OCI-LY1 (cell line): ENCODE measurements at regions not wholly inside any gene's neighbourhood (a gene's known extent, or its start where the extent isn't known, plus 50 kb on each side); places are given as distances from the start of the nearest gene placed in this dataset.
A peak's percentile ranks its signal among the peaks of the same experiment; 100 is the strongest.

Source experiments
- H2AFZ ChIP-seq: fragments of 200-600 bp; sonication (generic), shearing (Covaris generic); 2 replicates; pipeline ENCODE4 v1.6.0; 2014; ENCODE audit warnings: antibody characterized with exemption, mild to moderate bottlenecking, low read length
- H3F3A ChIP-seq: fragments of 200-600 bp; sonication (generic), shearing (Covaris generic); 2 replicates; pipeline ENCODE4 v1.6.0; 2014; ENCODE audit warnings: mild to moderate bottlenecking, antibody characterized with exemption, low read length, moderate library complexity; ENCODE audit not compliant: insufficient read depth
- H3K27ac ChIP-seq: fragments of 200-600 bp; sonication (generic); 2 replicates; pipeline ENCODE4 v1.5.1; 2014; ENCODE audit warnings: low read length, mixed run types, mild to moderate bottlenecking, low read depth; ENCODE audit not compliant: poor library complexity, severe bottlenecking
- H3K27me3 ChIP-seq: fragments of 200-600 bp; sonication (generic); 2 replicates; pipeline ENCODE4 v1.6.0; 2014; ENCODE audit warnings: antibody characterized with exemption, mild to moderate bottlenecking, low read length, moderate library complexity; ENCODE audit not compliant: insufficient read depth
- H3K36me3 ChIP-seq: fragments of 200-600 bp; sonication (generic); 2 replicates; pipeline ENCODE4 v1.6.1; 2014; ENCODE audit warnings: mild to moderate bottlenecking, antibody characterized with exemption, low read length, moderate library complexity, mixed read lengths; ENCODE audit not compliant: insufficient read depth
- H3K4me1 ChIP-seq: fragments of 200-600 bp; sonication (generic); 2 replicates; pipeline ENCODE4 v1.5.1; 2014; ENCODE audit warnings: mild to moderate bottlenecking, low read length, moderate library complexity; ENCODE audit not compliant: insufficient read depth, severe bottlenecking
- H3K4me2 ChIP-seq: fragments of 200-600 bp; sonication (generic), shearing (Covaris generic); 2 replicates; pipeline ENCODE4 v1.6.1; 2014; ENCODE audit warnings: low read length
- H3K4me3 ChIP-seq: fragments of 200-600 bp; sonication (generic); 2 replicates; pipeline ENCODE4 v1.5.1; 2014; ENCODE audit warnings: low read length, low read depth, mild to moderate bottlenecking, mixed read lengths; ENCODE audit not compliant: poor library complexity, severe bottlenecking
- H3K79me2 ChIP-seq: fragments of 200-600 bp; shearing (Covaris generic); 2 replicates; pipeline ENCODE4 v1.6.1; 2016; ENCODE audit warnings: mixed run types, low read length, mixed read lengths; ENCODE audit not compliant: insufficient read depth
- H3K9ac ChIP-seq: fragments of 200-600 bp; sonication (generic), shearing (Covaris generic); 2 replicates; pipeline ENCODE4 v1.6.1; 2014; ENCODE audit warnings: mild to moderate bottlenecking, low read length, mixed read lengths
- H3K9me2 ChIP-seq: fragments of 200-600 bp; sonication (generic), shearing (Covaris generic); 2 replicates; pipeline ENCODE4 v1.6.1; 2014; ENCODE audit warnings: low read depth, mild to moderate bottlenecking, low read length, mixed read lengths
- H3K9me3 ChIP-seq: fragments of 200-600 bp; shearing (Covaris generic); 2 replicates; pipeline ENCODE4 v1.6.1; 2014; ENCODE audit warnings: low read length, mixed read lengths
- H4K20me1 ChIP-seq: fragments of 200-600 bp; sonication (generic), shearing (Covaris generic); 2 replicates; pipeline ENCODE4 v1.6.0; 2016; ENCODE audit warnings: mild to moderate bottlenecking, low read length; ENCODE audit not compliant: insufficient read depth
- EZH2 ChIP-seq: fragments of 200-600 bp; sonication (generic), shearing (Covaris generic); IDR thresholded peaks from 2 replicates; pipeline ENCODE4 v1.8.0; 2017; ENCODE audit warnings: borderline replicate concordance, mixed run types, mild to moderate bottlenecking, antibody characterized with exemption, low read length, moderate library complexity, mixed read lengths
- TF ChIP-seq, protein P1 (sequence below): fragments of 200-600 bp; sonication (generic), shearing (Covaris generic); IDR thresholded peaks from 2 replicates; pipeline ENCODE4 v1.5.1; 2017; ENCODE audit warnings: mild to moderate bottlenecking, antibody characterized with exemption, low read length, moderate library complexity, mixed read lengths

DNA sequence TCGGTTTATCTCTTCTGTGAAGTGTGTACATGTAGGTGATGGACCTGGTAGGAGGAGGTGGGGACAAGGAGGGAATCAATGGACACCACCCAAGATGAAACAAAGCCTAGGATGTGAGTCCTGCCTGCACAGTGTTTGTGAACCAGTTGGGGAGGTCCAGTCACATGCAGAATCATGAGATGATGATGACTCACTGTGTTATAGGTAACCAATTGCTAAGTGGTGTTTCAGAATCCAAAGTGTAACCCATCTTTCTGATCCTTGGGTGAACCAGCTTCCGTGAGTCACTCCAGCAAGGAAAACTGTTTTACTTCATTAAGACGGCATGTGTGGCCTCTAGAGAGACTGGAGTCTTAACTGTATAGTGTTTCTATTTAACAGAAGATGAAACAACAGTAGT lies 57.9 kb upstream of the HPF1 start:
- no peak for TF ChIP-seq EZH2
- TF ChIP-seq, protein P1, sequence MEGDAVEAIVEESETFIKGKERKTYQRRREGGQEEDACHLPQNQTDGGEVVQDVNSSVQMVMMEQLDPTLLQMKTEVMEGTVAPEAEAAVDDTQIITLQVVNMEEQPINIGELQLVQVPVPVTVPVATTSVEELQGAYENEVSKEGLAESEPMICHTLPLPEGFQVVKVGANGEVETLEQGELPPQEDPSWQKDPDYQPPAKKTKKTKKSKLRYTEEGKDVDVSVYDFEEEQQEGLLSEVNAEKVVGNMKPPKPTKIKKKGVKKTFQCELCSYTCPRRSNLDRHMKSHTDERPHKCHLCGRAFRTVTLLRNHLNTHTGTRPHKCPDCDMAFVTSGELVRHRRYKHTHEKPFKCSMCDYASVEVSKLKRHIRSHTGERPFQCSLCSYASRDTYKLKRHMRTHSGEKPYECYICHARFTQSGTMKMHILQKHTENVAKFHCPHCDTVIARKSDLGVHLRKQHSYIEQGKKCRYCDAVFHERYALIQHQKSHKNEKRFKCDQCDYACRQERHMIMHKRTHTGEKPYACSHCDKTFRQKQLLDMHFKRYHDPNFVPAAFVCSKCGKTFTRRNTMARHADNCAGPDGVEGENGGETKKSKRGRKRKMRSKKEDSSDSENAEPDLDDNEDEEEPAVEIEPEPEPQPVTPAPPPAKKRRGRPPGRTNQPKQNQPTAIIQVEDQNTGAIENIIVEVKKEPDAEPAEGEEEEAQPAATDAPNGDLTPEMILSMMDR: no peak
- no peaks in the 10 kb centered on the region for H3K9me3 ChIP-seq

GRCh38 chr4:169811476-169811875 lies 53.7 kb upstream of the HPF1 start:
- Histone ChIP-seq H3K4me2 (no peak overlapping the region), H3K27me3 (no peaks in the 10 kb centered on the region), H3K4me3 (no peak overlapping the region), H4K20me1 (no peaks in the 10 kb centered on the region), H3K9me2 (no peaks in the 10 kb centered on the region), H3K27ac (no peak overlapping the region), H3K9me3 (no peaks in the 10 kb centered on the region), H3F3A (no peaks in the 10 kb centered on the region), H3K79me2 (no peaks in the 10 kb centered on the region), H3K4me1 (no peaks in the 10 kb centered on the region), H2AFZ (no peak overlapping the region), H3K36me3 (no peaks in the 10 kb centered on the region), H3K9ac (no peak overlapping the region)
- TF ChIP-seq, protein P1: no peak

More for the DNA sequence above, 57.9 kb upstream of the HPF1 start:
- Histone ChIP-seq H3K27me3 (no peaks in the 10 kb centered on the region), H3K79me2 (no peaks in the 10 kb centered on the region), H4K20me1 (no peaks in the 10 kb centered on the region), H3K4me2 (no peak overlapping the region), H3K9me2 (no peaks in the 10 kb centered on the region), H3K9ac (no peak overlapping the region), H2AFZ (no peak overlapping the region), H3K4me3 (no peak overlapping the region), H3K4me1 (peaks cover 14% of the 10 kb centered on the region), H3K36me3 (no peaks in the 10 kb centered on the region), H3F3A (no peaks in the 10 kb centered on the region), H3K27ac (no peak overlapping the region)

GRCh38 chr4:169810325-169811323 lies 52.9 kb upstream of the HPF1 start:
- Histone ChIP-seq H3K27me3 (no peaks in the 10 kb centered on the region), H3K9me2 (no peaks in the 10 kb centered on the region), H3K79me2 (no peaks in the 10 kb centered on the region), H3K9ac (no peak overlapping the region), H3K36me3 (no peaks in the 10 kb centered on the region), H3F3A (no peaks in the 10 kb centered on the region), H2AFZ (no peak overlapping the region), H4K20me1 (no peaks in the 10 kb centered on the region), H3K4me2 (no peak overlapping the region), H3K4me1 (no peaks in the 10 kb centered on the region), H3K9me3 (0 out of 2 replicates have a peak, but pooled peaks cover 2% of the 10 kb centered on the region), H3K27ac (no peak overlapping the region), H3K4me3 (no peak overlapping the region)
- no peak for TF ChIP-seq EZH2
- TF ChIP-seq, protein P1: peak; percentile 78
